Right cardiac atrium (tissue), 5 donors: ENCODE measurements at regions not wholly inside any gene's neighbourhood (a gene's known extent, or its start where the extent isn't known, plus 50 kb on each side); places are given as distances from the start of the nearest gene placed in this dataset.

Experiments used
- ATAC-seq, 2 donors: fragments of 200-7000 bp; cut with Tn5 transposase; one replicate each; pipeline versions ENCODE4 v1.8.0 to v1.9.1; 2020; ENCODE audit warnings: moderate library complexity in 2 of 2, mild to moderate bottlenecking in 1 of 2
- DNase-seq, 3 donors: peaks; one replicate each; pipeline ENCODE4 v3.0.0-alpha.2; 2020
- H3K27ac ChIP-seq: one replicate; pipeline ENCODE4 v1.5.1; 2013; ENCODE audit warnings: mild to moderate bottlenecking, low read length, control low read depth, moderate library complexity
- H3K27me3 ChIP-seq: one replicate; pipeline ENCODE4 v1.6.1; 2013; ENCODE audit not compliant: control insufficient read depth, insufficient read depth
- H3K4me1 ChIP-seq: one replicate; pipeline ENCODE4 v1.6.1; 2013; ENCODE audit warnings: low read length; ENCODE audit not compliant: control insufficient read depth, insufficient read depth
- H3K4me3 ChIP-seq: one replicate; pipeline ENCODE4 v1.5.1; 2013; ENCODE audit warnings: low read length, control low read depth
- H3K9me3 ChIP-seq: one replicate; pipeline ENCODE4 v1.6.1; 2013; ENCODE audit warnings: low read length; ENCODE audit not compliant: control insufficient read depth
- WGBS: extraction: QIAGEN DNeasy Blood & Tissue Kit; methylation state at CpG from one replicate; pipeline ENCODE4 v1.1.7; 2013; 5-methylcytosine and 5-hydroxymethylcytosine counted together
- intact Hi-C, 4 donors: fragments of 100-400 bp; cut with DNase I; formaldehyde crosslinking; loops; one replicate each; pipeline versions ENCODE4 v1.11.0 to v1.14.0; 2022 to 2023
- donor health status: healthy with polysubstance abuse.
- donor health status: DM: no; HTN: yes; CAD: no.
- donor health status: DM: no; HTN: no; CAD: no.
- donor health status: DM: no; HTN: yes; CAD: no; lungs with severe emphysema.
- donor health status: DM: yes; HTN: yes; CAD: no.

DNA sequence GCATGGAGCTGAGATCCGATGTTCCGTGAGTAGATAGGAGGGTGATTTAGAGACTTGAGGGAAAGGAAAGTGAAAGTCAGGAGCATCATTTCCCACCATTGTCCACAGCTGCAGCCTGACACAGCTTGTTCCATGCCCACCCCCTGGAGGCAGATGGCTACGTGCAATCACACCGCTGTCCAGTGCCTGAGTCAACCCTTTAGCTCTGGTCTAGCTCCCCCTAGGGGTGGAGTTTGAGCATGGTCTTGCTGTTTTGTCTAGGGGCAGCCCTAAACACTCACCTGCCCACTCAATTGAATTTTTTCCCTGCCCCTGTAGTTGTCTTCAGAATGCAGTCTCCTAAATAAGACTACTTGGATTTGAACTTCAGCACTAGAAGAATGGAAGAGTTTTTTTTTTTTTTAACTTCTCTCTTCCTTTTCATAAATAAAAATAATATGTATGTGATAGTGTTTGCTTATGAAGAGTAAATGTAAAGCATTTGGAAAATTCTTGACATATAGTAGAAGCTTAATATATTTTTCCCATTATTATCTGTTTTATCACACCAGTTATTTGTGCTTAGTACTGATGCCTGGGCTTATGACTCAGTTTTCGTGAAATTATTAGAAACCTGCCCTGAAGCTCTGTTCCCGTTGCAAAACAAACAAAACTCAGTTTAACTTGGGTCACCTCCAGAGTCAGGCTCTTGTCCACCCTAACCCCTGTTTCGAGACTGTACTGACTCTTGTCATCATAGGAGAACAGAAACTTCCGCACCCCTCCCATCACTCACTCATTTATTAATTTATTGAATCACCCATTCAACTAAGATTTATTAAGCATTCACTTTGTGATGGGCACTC lies 814.8 kb downstream of the MAFB start:
- Histone ChIP-seq H3K4me3 (no peak overlapping the region), H3K27ac (no peak overlapping the region), H3K27me3 (no peaks in the 10 kb centered on the region), H3K9me3 (no peaks in the 10 kb centered on the region), H3K4me1 (no peaks in the 10 kb centered on the region)
- ATAC-seq (peak; percentile 95 to 98), DNase-seq (peak; percentile 82 to 91 (median 85))
- 59% methylated on average over 8 of the region's 8 CpGs for WGBS
- intact Hi-C loops: loop anchor here in 1 of 4 donors (10.0 kb wide), 1 partner anchor 609 kb away; no protein-coding TSS in a partner anchor

DNA sequence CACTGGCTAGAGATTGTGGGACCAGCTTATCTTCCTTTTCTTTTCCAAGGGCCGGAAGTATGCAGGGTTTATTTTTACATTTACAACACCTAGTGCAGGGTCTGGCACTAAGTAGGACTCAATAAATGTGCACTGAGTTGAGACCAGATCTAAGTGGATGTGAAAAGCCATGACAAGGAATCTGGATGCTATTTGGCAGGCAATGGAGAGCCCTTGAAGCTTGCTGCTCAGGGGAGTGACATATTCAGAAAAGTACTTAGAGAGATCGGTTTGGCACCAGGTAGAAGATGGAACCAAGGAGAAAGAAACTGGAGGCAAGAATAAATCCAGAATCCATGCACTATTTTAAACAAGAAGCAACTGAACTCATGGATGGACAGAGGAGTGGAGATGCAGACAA lies 815.8 kb downstream of the MAFB start:
- 61% methylated on average over 2 of the region's 2 CpGs for WGBS
- no peaks in the 10 kb centered on the region for H3K27me3 ChIP-seq
- DNase-seq: no peak
- intact Hi-C loops: loop anchor here in 1 of 4 donors (10.0 kb wide), 1 partner anchor 608 kb away; no protein-coding TSS in a partner anchor
- no peak overlapping the region for H3K4me3 ChIP-seq
- no peak for ATAC-seq
- H3K27ac ChIP-seq: no peak overlapping the region
- H3K4me1 ChIP-seq: no peaks in the 10 kb centered on the region
- H3K9me3 ChIP-seq: no peaks in the 10 kb centered on the region

DNA sequence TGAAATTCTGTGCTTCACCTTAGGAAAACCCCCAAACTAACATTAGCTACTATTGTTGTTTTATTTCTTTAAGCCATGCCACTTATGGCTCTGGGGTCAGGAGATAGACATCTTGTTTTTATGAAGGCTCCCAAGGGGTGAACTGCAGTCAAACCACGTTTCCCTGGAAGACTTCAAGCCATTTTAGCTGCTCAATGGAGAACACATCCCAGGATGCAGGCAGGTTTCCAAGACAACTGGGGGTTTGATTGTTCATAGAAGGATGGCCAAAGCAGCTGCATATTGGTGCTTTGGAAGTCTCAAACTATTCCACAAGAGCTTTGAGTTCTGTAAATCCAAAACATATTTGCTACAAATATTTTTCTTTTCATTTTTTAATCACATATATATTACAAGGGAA lies 818.0 kb downstream of the MAFB start:
- ATAC-seq: no peak
- no peak for DNase-seq
- H3K4me3 ChIP-seq: no peak overlapping the region
- no peaks in the 10 kb centered on the region for H3K27me3 ChIP-seq
- intact Hi-C loops: loop anchor here in 1 of 4 donors (10.0 kb wide), 1 partner anchor 606 kb away; no protein-coding TSS in a partner anchor
- 22% methylated on average over 1 of the region's 1 CpG for WGBS
- H3K27ac ChIP-seq: no peak overlapping the region
- no peaks in the 10 kb centered on the region for H3K9me3 ChIP-seq
- no peaks in the 10 kb centered on the region for H3K4me1 ChIP-seq

DNA sequence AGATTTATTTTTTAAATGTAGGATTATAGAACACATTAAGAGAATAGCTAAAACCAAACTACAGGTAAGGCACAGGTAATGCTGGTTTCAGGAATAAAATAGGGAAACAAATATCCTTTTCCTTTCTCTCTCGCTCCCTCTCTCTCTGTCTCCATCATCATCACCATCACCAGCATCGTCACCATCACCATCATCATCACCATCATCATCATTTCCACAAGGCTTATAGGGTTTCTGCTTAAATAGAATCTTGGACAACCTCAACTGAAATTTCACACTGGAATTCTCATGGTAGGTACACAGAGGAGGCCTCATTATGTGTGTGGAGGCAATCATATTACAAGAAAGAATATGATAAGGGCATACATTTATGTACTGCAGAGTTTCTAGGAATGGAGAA lies 823.6 kb downstream of the MAFB start:
- Histone ChIP-seq H3K27me3 (no peaks in the 10 kb centered on the region), H3K4me3 (no peak overlapping the region), H3K27ac (no peak overlapping the region), H3K9me3 (no peaks in the 10 kb centered on the region), H3K4me1 (no peaks in the 10 kb centered on the region)
- ATAC-seq: no peak
- no peak for DNase-seq
- WGBS: 92% methylated on average over 2 of the region's 2 CpGs
- intact Hi-C loops: no loop called here

DNA sequence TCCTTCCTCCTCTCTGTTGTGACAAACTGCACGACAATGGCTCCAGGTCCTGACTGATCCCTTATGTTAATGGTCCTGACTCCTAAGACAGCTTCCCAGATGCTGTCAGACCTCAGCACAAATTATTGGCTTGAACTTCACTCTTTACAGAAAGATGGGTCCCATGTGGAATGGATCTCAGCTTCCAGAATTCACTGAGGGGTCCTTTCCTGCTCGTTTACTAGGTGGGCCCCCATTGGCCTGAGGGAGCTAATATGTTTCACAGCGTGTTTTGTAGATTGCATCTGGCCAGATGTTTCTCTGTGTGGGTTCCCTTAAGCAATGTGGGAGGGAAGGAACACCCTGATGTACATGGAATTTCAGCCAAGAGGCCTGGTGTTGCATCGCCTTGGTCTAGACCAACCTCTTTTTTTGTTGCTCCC lies 826.6 kb downstream of the MAFB start:
- DNase-seq (no peak), ATAC-seq (no peak)
- Histone ChIP-seq H3K4me1 (no peaks in the 10 kb centered on the region), H3K4me3 (no peak overlapping the region), H3K27me3 (no peaks in the 10 kb centered on the region), H3K9me3 (no peaks in the 10 kb centered on the region), H3K27ac (no peak overlapping the region)
- WGBS: 54% methylated on average over 4 of the region's 4 CpGs
- intact Hi-C loops: no loop called here

DNA sequence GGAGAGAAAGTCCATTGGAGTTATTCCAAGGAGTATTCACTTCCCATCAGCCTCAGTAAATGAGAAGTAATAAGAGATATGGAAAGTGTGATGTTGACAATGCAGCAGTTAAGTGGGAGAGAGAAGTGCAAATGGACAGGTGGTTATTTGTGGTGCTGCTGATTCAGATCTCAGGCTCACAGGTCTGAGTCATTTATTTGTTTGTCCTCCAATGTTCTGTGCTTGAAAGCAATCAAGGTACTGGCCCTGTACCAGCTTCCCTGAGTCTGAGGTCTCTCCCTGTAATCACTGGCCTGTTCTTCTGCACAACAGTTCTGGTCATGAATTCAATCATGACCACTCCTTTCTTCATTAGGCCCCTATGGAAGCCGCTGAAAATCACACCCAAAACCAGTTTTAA lies 827.7 kb downstream of the MAFB start:
- DNase-seq (no peak), ATAC-seq (peak in 1 of 2 donors; percentile 16)
- no peak overlapping the region for H3K27ac ChIP-seq
- intact Hi-C loops: no loop called here
- WGBS: 80% methylated on average over 1 of the region's 1 CpG
- no peaks in the 10 kb centered on the region for H3K27me3 ChIP-seq
- H3K4me3 ChIP-seq: no peak overlapping the region
- H3K9me3 ChIP-seq: no peaks in the 10 kb centered on the region
- no peaks in the 10 kb centered on the region for H3K4me1 ChIP-seq

DNA sequence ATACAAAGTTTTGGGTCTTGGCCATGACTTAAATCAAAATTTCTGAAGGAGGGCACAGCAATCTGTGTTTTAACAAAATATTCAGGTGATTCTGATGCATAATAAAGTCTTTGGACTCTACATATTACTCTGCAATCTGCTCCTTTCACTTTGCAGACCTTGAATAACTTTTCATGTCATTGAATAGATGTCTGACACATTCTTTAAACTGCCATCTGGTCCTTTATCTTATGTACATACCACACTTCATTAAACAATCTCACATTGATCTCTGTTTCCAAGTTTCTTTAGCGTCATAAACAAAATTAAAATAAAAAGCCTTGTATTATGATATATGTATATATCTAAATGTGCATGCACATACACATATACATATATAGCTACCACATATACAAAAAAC lies 831.2 kb downstream of the MAFB start:
- WGBS: 71% methylated on average over 1 of the region's 1 CpG
- no peak for ATAC-seq
- intact Hi-C loops: no loop called here

DNA sequence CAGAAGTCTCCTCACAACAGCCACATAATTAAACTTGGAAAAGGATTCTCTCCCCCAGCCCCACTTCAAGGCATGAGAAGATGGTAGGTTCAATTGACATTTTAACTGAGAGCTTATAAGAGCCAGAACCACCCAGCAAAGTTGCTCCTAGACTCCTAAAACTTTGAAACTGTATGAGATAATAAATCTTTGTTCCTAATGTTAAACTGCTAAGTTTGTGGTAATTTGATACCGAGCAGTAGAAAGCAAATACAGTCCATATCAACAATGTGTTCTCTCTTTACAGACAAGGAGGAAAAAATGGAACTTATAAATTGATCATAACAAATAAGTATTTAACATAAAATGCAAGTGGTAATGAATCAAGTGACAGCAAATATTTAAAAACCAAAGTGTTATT lies 831.8 kb downstream of the MAFB start:
- H3K4me1 ChIP-seq: no peaks in the 10 kb centered on the region
- no peaks in the 10 kb centered on the region for H3K9me3 ChIP-seq
- no peak for ATAC-seq
- intact Hi-C loops: no loop called here
- no peak overlapping the region for H3K27ac ChIP-seq
- H3K27me3 ChIP-seq: no peaks in the 10 kb centered on the region
- no peak overlapping the region for H3K4me3 ChIP-seq
- WGBS: 55% methylated on average over 1 of the region's 1 CpG
- no peak for DNase-seq

More for the DNA sequence above, 831.2 kb downstream of the MAFB start:
- Histone ChIP-seq H3K4me3 (no peak overlapping the region), H3K4me1 (no peaks in the 10 kb centered on the region), H3K9me3 (no peaks in the 10 kb centered on the region), H3K27ac (no peak overlapping the region), H3K27me3 (no peaks in the 10 kb centered on the region)
- DNase-seq: no peak

DNA sequence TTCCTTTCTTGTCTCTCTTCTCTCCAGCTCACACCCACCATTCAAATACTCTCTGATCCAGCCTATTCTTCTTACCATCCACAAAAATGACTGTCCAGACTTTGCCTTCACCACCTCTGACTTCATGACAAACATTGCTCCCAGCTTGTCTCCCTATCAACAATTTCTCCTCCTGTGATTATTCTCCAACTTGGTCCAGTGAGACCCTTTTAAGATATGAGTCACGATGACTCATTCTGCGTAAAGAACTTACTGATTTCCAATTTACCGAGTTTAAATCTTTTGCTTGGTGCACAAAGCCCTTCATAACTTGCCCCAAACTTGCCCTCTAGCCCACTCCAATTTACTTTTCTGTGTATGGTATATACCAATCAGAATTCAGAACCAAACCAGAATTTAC lies 833.2 kb downstream of the MAFB start:
- Histone ChIP-seq H3K27ac (no peak overlapping the region), H3K9me3 (no peaks in the 10 kb centered on the region), H3K27me3 (no peaks in the 10 kb centered on the region), H3K4me1 (no peaks in the 10 kb centered on the region), H3K4me3 (no peak overlapping the region)
- no peak for DNase-seq
- intact Hi-C loops: no loop called here
- WGBS: 62% methylated on average over 3 of the region's 3 CpGs
- ATAC-seq: no peak

DNA sequence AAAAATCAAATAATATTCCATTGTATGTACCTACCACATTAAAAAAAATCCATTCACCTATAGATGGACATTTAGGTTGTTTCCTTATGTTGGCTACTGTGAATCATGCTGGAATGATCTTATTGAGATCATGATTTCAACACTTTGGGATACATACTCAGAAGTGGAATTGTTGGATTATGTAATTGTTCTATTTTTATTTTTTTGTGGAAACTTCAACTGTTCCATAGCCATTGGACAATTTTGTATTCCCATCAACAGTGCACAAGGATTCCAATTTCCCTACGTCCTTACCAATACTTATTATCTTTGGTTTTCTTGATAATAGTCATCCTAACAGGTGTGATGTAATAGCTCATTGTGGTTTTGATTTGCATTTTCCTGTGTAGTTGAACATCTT lies 834.0 kb downstream of the MAFB start:
- H3K27me3 ChIP-seq: no peaks in the 10 kb centered on the region
- H3K4me3 ChIP-seq: no peak overlapping the region
- H3K27ac ChIP-seq: no peak overlapping the region
- peaks cover under 1% of the 10 kb centered on the region for H3K4me1 ChIP-seq
- DNase-seq (no peak), ATAC-seq (no peak)
- no peaks in the 10 kb centered on the region for H3K9me3 ChIP-seq
- WGBS: 55% methylated on average over 1 of the region's 1 CpG
- intact Hi-C loops: no loop called here

DNA sequence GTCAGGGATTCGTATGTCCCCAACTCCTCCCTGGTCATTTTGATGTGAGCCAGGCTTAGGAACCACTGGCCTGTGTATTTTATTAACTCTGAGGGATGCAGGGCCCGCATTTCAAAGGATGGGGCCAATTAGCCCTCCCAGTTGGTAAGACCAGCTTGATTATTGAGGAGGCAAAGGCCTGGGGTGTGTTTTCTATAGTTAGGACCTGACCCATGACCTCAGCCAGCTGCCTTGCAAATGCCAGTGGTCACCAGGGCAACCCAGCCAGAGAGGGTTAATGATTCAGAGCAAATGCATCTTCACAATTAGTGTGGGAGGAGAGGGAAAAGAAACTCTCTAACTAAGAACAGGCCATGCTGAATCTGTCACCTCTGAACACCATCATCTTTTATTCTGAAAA lies 835.4 kb downstream of the MAFB start:
- Histone ChIP-seq H3K27ac (no peak overlapping the region), H3K4me1 (peaks cover 8% of the 10 kb centered on the region), H3K9me3 (no peaks in the 10 kb centered on the region), H3K4me3 (no peak overlapping the region), H3K27me3 (no peaks in the 10 kb centered on the region)
- DNase-seq: no peak
- ATAC-seq: no peak
- intact Hi-C loops: no loop called here
- 90% methylated on average over 2 of the region's 2 CpGs for WGBS
